H1 (cell line): ENCODE measurements at regions not wholly inside any gene's neighbourhood (a gene's known extent, or its start where the extent isn't known, plus 50 kb on each side); places are given as distances from the start of the nearest gene placed in this dataset.

Experiments used
- CTCF ChIA-PET: fragments of 300-600 bp; sonication (Branson Sonifier 250); formaldehyde crosslinking; loops from one replicate; lab custom pipeline; 2021; ENCODE audit not compliant: partially characterized antibody; lab: Charles Lee
- POLR2A ChIA-PET: fragments of 300-600 bp; sonication (Branson Sonifier 250); formaldehyde crosslinking; loops from one replicate; lab custom pipeline; 2021; ENCODE audit warnings: inconsistent platforms; ENCODE audit not compliant: partially characterized antibody; lab: Charles Lee
- DNase-seq, 2 experiments: peaks; one replicate each; pipeline versions ENCODE4 v3.0.0 to v3.0.0-alpha.2; 2010 to 2022; ENCODE audit warnings: low spot score in 2 of 2, low read depth in 1 of 2, mixed read lengths in 1 of 2
- FAIRE-seq: peaks from 2 replicates; lab custom pipeline; 2011; peaks lifted over from hg19 to GRCh38; lab: Jason Lieb, UNC
- H2AFZ ChIP-seq: 2 replicates; pipeline ENCODE4 v1.8.1; 2012; ENCODE audit warnings: low read length, inconsistent platforms
- H2AK5ac ChIP-seq: 2 replicates; pipeline ENCODE4 v1.6.1; 2013; ENCODE audit warnings: low read depth, low read length
- H2BK120ac ChIP-seq: replicated peaks from 2 replicates; pipeline ENCODE3; 2013; ENCODE audit warnings: low read depth, low read length, inconsistent platforms
- H2BK12ac ChIP-seq: 2 replicates; pipeline ENCODE4 v1.6.1; 2013; ENCODE audit warnings: low read depth, low read length
- H2BK15ac ChIP-seq: 2 replicates; pipeline ENCODE4 v1.6.1; 2013; ENCODE audit warnings: low read length
- H2BK20ac ChIP-seq: 2 replicates; pipeline ENCODE4 v1.6.1; 2013; ENCODE audit warnings: low read length
- H2BK5ac ChIP-seq: 2 replicates; pipeline ENCODE4 v1.6.1; 2013; ENCODE audit warnings: low read depth, low read length
- H3K14ac ChIP-seq: 2 replicates; pipeline ENCODE4 v1.6.1; 2013; ENCODE audit warnings: inconsistent platforms; ENCODE audit not compliant: insufficient read length
- H3K18ac ChIP-seq: 2 replicates; pipeline ENCODE4 v1.6.1; 2013; ENCODE audit warnings: low read length; ENCODE audit errors: extremely low read depth
- H3K23ac ChIP-seq: 2 replicates; pipeline ENCODE4 v1.6.1; 2013; ENCODE audit warnings: inconsistent platforms; ENCODE audit not compliant: insufficient read length
- H3K23me2 ChIP-seq: 2 replicates; pipeline ENCODE4 v1.6.1; 2013; ENCODE audit warnings: low read depth, low read length
- H3K27ac ChIP-seq: 2 replicates; pipeline ENCODE4 v1.6.1; 2011; ENCODE audit warnings: low read depth, low read length, inconsistent platforms
- H3K27me3 ChIP-seq, 4 experiments: replicated peaks in 1 of 4; 1 replicate in 1 of 4; 2 replicates in 3 of 4; pipeline versions ENCODE4 v1.6.1 to v1.8.1; 2011 to 2013; ENCODE audit warnings: low read length in 3 of 4, mild to moderate bottlenecking in 3 of 4, inconsistent platforms in 2 of 4, mixed read lengths in 2 of 4, moderate library complexity in 1 of 4; ENCODE audit not compliant: control insufficient read depth in 3 of 4, insufficient read depth in 3 of 4; ENCODE audit errors: extremely low read depth in 1 of 4
- H3K36me3 ChIP-seq, 4 experiments: 2 replicates each; pipeline versions ENCODE4 v1.6.1 to v1.8.1; 2011 to 2013; ENCODE audit warnings: mild to moderate bottlenecking in 4 of 4, low read length in 3 of 4, moderate library complexity in 2 of 4, control low read depth in 1 of 4, inconsistent platforms in 1 of 4; ENCODE audit not compliant: insufficient read depth in 4 of 4, control insufficient read depth in 2 of 4
- H3K4ac ChIP-seq: replicated peaks from 2 replicates; pipeline ENCODE3; 2013; ENCODE audit warnings: low read length, low read depth, mixed read lengths, inconsistent platforms; ENCODE audit not compliant: insufficient read length
- H3K4me1 ChIP-seq, 4 experiments: replicated peaks in 1 of 4; 1 replicate in 1 of 4; 2 replicates in 3 of 4; pipeline versions ENCODE4 v1.6.1 to v1.8.1; 2011 to 2013; ENCODE audit warnings: low read length in 3 of 4, inconsistent platforms in 2 of 4, mixed read lengths in 1 of 4; ENCODE audit not compliant: insufficient read depth in 4 of 4, control insufficient read depth in 3 of 4
- H3K4me2 ChIP-seq, 2 experiments: 2 replicates each; pipeline versions ENCODE4 v1.6.1 to v1.8.1; 2011 to 2013; ENCODE audit warnings: low read depth in 2 of 2, low read length in 2 of 2, control low read depth in 1 of 2, inconsistent platforms in 1 of 2, mild to moderate bottlenecking in 1 of 2; ENCODE audit not compliant: insufficient read depth in 1 of 2
- H3K4me3 ChIP-seq, 4 experiments: fragments of 200-600, 300-600 bp in 1 of 4; sonication (generic), shearing (Covaris generic), sonication (Bioruptor Twin) in 1 of 4; 2 replicates each; pipeline versions ENCODE4 v1.5.1 to v1.8.1; 2011 to 2016; ENCODE audit warnings: low read length in 4 of 4, low read depth in 3 of 4, control low read depth in 2 of 4, inconsistent platforms in 2 of 4, mild to moderate bottlenecking in 2 of 4, mixed read lengths in 1 of 4, moderate library complexity in 1 of 4; ENCODE audit not compliant: insufficient read depth in 2 of 4; ENCODE audit errors: extremely low read depth in 1 of 4
- H3K56ac ChIP-seq: replicated peaks from 2 replicates; pipeline ENCODE3; 2013; ENCODE audit warnings: low read depth, mild to moderate bottlenecking, mixed read lengths, low read length, inconsistent platforms; ENCODE audit not compliant: insufficient read length
- H3K79me1 ChIP-seq: 2 replicates; pipeline ENCODE4 v1.6.1; 2013; ENCODE audit warnings: low read depth, low read length, control low read depth
- H3K79me2 ChIP-seq, 2 experiments: 2 replicates each; pipeline versions ENCODE4 v1.6.1 to v1.8.1; 2012 to 2013; ENCODE audit warnings: low read length in 2 of 2, mild to moderate bottlenecking in 2 of 2, inconsistent platforms in 1 of 2; ENCODE audit not compliant: insufficient read depth in 2 of 2, control insufficient read depth in 1 of 2
- H3K9ac ChIP-seq, 4 experiments: replicated peaks in 1 of 4; 1 replicate in 1 of 4; 2 replicates in 3 of 4; pipeline versions ENCODE4 v1.6.1 to v1.8.1; 2011 to 2013; ENCODE audit warnings: low read depth in 3 of 4, low read length in 3 of 4, control low read depth in 2 of 4, mild to moderate bottlenecking in 2 of 4, moderate library complexity in 2 of 4, inconsistent platforms in 1 of 4; ENCODE audit errors: extremely low read depth in 1 of 4
- H3K9me3 ChIP-seq, 2 experiments: 2 replicates each; pipeline versions ENCODE4 v1.6.1 to v1.8.1; 2012 to 2013; ENCODE audit warnings: mild to moderate bottlenecking in 2 of 2, moderate library complexity in 2 of 2, control low read depth in 1 of 2, inconsistent platforms in 1 of 2, low read depth in 1 of 2, low read length in 1 of 2, mixed read lengths in 1 of 2; ENCODE audit not compliant: insufficient read depth in 2 of 2
- H4K20me1 ChIP-seq, 2 experiments: replicated peaks in 1 of 2; 2 replicates each; pipeline versions ENCODE3 to v1.8.1; 2011 to 2013; ENCODE audit warnings: inconsistent platforms in 2 of 2, low read length in 2 of 2, mild to moderate bottlenecking in 1 of 2; ENCODE audit not compliant: insufficient read depth in 2 of 2, control insufficient read depth in 1 of 2
- H4K5ac ChIP-seq: 2 replicates; pipeline ENCODE4 v1.6.1; 2013; ENCODE audit warnings: low read length, low read depth, mixed read lengths, inconsistent platforms; ENCODE audit not compliant: insufficient read length
- H4K8ac ChIP-seq: 2 replicates; pipeline ENCODE4 v1.8.0; 2013; ENCODE audit warnings: mild to moderate bottlenecking, moderate library complexity, low read length, inconsistent platforms; ENCODE audit not compliant: insufficient read depth; ENCODE audit errors: extremely low read depth
- H4K91ac ChIP-seq: replicated peaks from 2 replicates; pipeline ENCODE3; 2013; ENCODE audit warnings: low read length, mixed read lengths, inconsistent platforms; ENCODE audit not compliant: insufficient read length
- CTBP2 ChIP-seq: IDR thresholded peaks from 2 replicates; pipeline ENCODE4 v1.7.0; 2011; ENCODE audit warnings: borderline replicate concordance, mild to moderate bottlenecking, moderate library complexity, mixed read lengths, low read length; ENCODE audit not compliant: insufficient read depth, insufficient read length
- CTCF ChIP-seq, 3 experiments: IDR thresholded peaks; 1 replicate in 2 of 3; 2 replicates in 1 of 3; pipeline versions ENCODE4 v1.5.1 to v1.6.1; 2011; ENCODE audit warnings: low read length in 3 of 3, mild to moderate bottlenecking in 3 of 3, inconsistent platforms in 2 of 3, low read depth in 1 of 3, moderate library complexity in 1 of 3; ENCODE audit not compliant: insufficient read depth in 1 of 3; ENCODE audit errors: control extremely low read depth in 1 of 3
- EGR1 ChIP-seq: IDR thresholded peaks from 2 replicates; pipeline ENCODE4 v1.6.1; 2011; ENCODE audit warnings: low read depth, low read length, borderline replicate concordance
- GTF2F1 ChIP-seq: IDR thresholded peaks from 2 replicates; pipeline ENCODE4 v1.6.1; 2012; ENCODE audit warnings: low read depth, low read length, improper control_type of control experiment, borderline replicate concordance
- PHF8 ChIP-seq: fragments of 200-600 bp; sonication (generic); conservative IDR thresholded peaks from 2 replicates; pipeline ENCODE4 v1.7.1; 2012; ENCODE audit warnings: low read depth, mild to moderate bottlenecking, inconsistent platforms, low read length, moderate library complexity
- POLR2AphosphoS5 ChIP-seq: IDR thresholded peaks from 2 replicates; pipeline ENCODE4 v1.6.1; 2011; ENCODE audit warnings: low read depth, low read length
- SP1 ChIP-seq: IDR thresholded peaks from 2 replicates; pipeline ENCODE4 v1.6.1; 2011; ENCODE audit warnings: low read depth, low read length
- WGBS, 2 experiments: shearing (Covaris generic) in 1 of 2; methylation state at CpG; one replicate each; pipeline versions ENCODE4 v1.1.6 to v1.1.7; 2013 to 2015; ENCODE audit warnings: low lambda C conversion rate in 2 of 2, mixed read lengths in 2 of 2, inconsistent platforms in 1 of 2, low coverage in 1 of 2, missing lambda C conversion rate in 1 of 2; ENCODE audit not compliant: insufficient replicate concordance in 2 of 2, insufficient coverage in 1 of 2, insufficient read length in 1 of 2; ENCODE audit errors: extremely low coverage in 1 of 2, missing lambda C conversion rate in 1 of 2; 5-methylcytosine and 5-hydroxymethylcytosine counted together

GRCh38 chr3:73804204-73804603 lies 179.5 kb upstream of the PDZRN3 start:
- Histone ChIP-seq H3K4me3 (no peak overlapping the region), H3K4ac (no peak overlapping the region), H3K27me3 (no peaks in the 10 kb centered on the region; a peak in 1 of 7 replicates), H2BK5ac (no peak overlapping the region), H3K23ac (no peak overlapping the region), H3K14ac (no peak overlapping the region), H4K20me1 (no peaks in the 10 kb centered on the region), H3K79me1 (no peaks in the 10 kb centered on the region), H4K91ac (no peak overlapping the region), H3K23me2 (no peaks in the 10 kb centered on the region), H2BK120ac (no peak overlapping the region), H3K9ac (no peak overlapping the region; a peak in 1 of 7 replicates), H3K27ac (no peak overlapping the region), H2BK12ac (no peak overlapping the region), H2BK20ac (no peak overlapping the region), H3K18ac (no peak overlapping the region), H2AK5ac (no peak overlapping the region), H3K9me3 (no peaks in the 10 kb centered on the region), H3K56ac (no peak overlapping the region), H3K4me1 (peaks cover 0 to 2% (median 0%) of the 10 kb centered on the region in 4 experiments; a peak in 1 of 7 replicates), H3K36me3 (no peaks in the 10 kb centered on the region), H2BK15ac (no peak overlapping the region), H3K79me2 (no peaks in the 10 kb centered on the region), H4K5ac (no peak overlapping the region), H2AFZ (no peak overlapping the region), H3K4me2 (no peak overlapping the region), H4K8ac (no peak overlapping the region)
- POLR2A ChIA-PET, result no interaction called here
- CTCF ChIA-PET, result no interaction called here
- DNase-seq (no peak), FAIRE-seq (no peak)
- no peak for TF ChIP-seq CTBP2
- no peak for TF ChIP-seq SP1
- TF ChIP-seq EGR1, result no peak
- no peak for TF ChIP-seq GTF2F1
- no peak for TF ChIP-seq POLR2AphosphoS5
- TF ChIP-seq CTCF (IDR thresholded peaks at IDR 0.05; ENCODE audit: control extremely low read depth in 1 of 3, insufficient read depth in 1 of 3, low read depth in 1 of 3, low read length in 3 of 3), result no peak
- no peak for TF ChIP-seq PHF8
- WGBS, 2 experiments, result 90% methylated on average over 6 of the region's 6 CpGs; no CpG with 5 or more reads in 1 of the 2 experiments
